HG03280 (cell line): ENCODE measurements at regions not wholly inside any gene's neighbourhood (a gene's known extent, or its start where the extent isn't known, plus 50 kb on each side); places are given as distances from the start of the nearest gene placed in this dataset.

Source experiments
- ATAC-seq: cut with Tn5 transposase; IDR thresholded peaks from one replicate; pipeline ENCODE4 v1.9.1; 2021; ENCODE audit warnings: mild to moderate bottlenecking, moderate library complexity; ENCODE audit not compliant: unreplicated experiment

DNA sequence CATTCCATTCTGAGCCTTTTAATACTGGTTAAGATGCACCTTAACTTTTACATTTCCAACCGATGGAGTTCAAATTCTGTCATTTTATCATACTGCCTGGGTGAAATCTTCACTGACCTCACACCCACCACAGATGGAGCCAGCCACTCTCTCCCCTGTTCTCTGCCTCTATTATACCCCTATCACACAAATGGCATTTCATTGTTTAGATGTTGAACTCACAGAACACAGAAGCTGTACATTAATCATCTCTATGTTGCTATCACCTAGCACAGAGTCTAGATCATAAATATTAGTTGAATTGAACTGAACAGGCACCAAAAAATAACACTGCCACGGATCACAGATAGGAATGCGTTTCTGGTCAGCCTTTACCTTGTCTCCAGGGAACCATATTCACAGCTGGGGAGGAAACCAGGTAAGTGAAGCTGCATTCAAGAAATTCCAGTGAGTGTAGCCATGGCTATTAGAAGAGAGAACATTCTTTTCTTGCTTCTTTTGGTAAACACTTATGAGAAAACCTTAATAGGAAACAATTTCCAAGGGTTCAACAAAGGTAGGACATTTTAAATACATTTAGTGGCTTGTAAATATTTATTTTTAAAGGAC lies 194.9 kb upstream of the RMST start:
- no peak for ATAC-seq

- no peak for ATAC-seq
Observed at GRCh38 chr12:97272471-97272870, 190.1 kb upstream of the RMST start.

- ATAC-seq: no peak
Observed at GRCh38 chr12:97274386-97274785, 188.2 kb upstream of the RMST start.

- ATAC-seq: no peak
Observed at GRCh38 chr12:97275256-97275655, 187.3 kb upstream of the RMST start.

GRCh38 chr12:97275728-97276590 lies 186.6 kb upstream of the RMST start:
- ATAC-seq: no peak

GRCh38 chr12:97276661-97277429 lies 185.8 kb upstream of the RMST start:
- no peak for ATAC-seq

- no peak for ATAC-seq
Observed at GRCh38 chr12:97283297-97283696, 179.3 kb upstream of the RMST start.

- no peak for ATAC-seq
Observed at GRCh38 chr12:97288531-97288930, 174.1 kb upstream of the RMST start.

- ATAC-seq: no peak
Observed at GRCh38 chr12:97292588-97292987, 170.0 kb upstream of the RMST start.

GRCh38 chr12:97293541-97293940 lies 169.1 kb upstream of the RMST start:
- ATAC-seq: no peak

- no peak for ATAC-seq
Observed at GRCh38 chr12:97299847-97300246, 162.8 kb upstream of the RMST start.

- ATAC-seq: no peak
Observed at GRCh38 chr12:97300431-97300830, 162.2 kb upstream of the RMST start.

- ATAC-seq: no peak
Observed at GRCh38 chr12:97300891-97301290, 161.7 kb upstream of the RMST start.

DNA sequence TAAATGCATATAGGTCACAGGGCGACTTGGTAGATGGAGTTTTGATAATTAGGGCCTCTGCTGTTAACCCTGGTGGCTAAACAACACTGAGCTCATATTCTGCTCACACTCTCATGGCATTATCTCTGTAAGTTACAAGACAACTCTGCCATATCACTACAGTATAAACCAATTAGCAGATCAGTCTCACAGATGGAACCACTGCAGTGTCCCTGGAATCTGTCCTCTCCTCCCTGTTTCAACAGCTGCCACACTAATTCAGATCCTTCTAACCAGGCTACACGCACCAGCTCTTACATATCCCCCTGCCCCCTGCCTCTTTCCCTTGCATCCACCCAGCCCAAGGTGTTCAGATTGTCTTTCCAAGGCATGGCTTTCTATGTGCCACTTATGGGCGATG lies 161.0 kb upstream of the RMST start:
- no peak for ATAC-seq

DNA sequence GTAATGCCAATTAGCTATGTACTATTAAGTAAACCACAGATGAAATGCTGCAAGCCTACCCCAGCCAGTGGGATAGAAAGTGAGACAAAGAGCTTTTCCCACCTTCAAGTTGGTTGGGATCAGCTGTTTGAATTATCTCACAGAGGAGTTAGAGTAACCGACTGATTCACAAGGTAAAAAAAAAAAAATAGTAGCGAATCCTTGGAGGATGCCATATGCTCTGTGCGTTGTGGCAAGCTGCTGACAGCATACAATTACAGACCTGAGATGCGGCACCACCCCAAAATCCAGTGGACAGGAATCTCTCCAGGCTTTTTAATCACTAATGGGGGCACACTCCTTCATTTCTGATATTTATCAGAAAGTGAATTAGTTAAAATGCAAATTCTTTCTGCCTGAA lies 157.0 kb upstream of the RMST start:
- no peak for ATAC-seq

- peak; percentile 98 for ATAC-seq
Observed at GRCh38 chr12:97306147-97306546, 156.5 kb upstream of the RMST start.

GRCh38 chr12:97308576-97309198 lies 153.9 kb upstream of the RMST start:
- no peak for ATAC-seq

DNA sequence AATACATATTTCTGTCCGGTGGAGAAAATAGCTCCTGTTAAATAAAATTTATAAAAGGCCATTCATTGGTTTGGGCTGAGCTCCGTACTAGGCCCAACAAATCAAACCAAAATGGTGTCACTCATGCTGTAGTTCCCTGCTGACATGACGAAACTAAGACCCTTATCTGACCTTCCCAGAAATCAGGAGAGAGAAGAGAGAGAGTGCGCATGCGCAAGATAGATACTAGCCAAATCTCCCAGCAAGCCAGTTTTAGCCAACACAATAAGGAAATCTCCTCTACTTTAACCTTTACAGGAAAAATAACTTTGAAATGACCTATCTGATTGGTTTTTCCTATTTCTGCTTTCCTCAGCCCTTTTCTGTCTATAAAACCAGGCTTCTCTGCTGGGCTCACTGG lies 152.7 kb upstream of the RMST start:
- no peak for ATAC-seq

- no peak for ATAC-seq
Observed at GRCh38 chr12:97312570-97313135, 150.0 kb upstream of the RMST start.

GRCh38 chr12:97313471-97314190 lies 149.0 kb upstream of the RMST start:
- ATAC-seq: no peak
